Naive thymus-derived CD8-positive, alpha-beta T cell (primary cell): ENCODE measurements at regions not wholly inside any gene's neighbourhood (a gene's known extent, or its start where the extent isn't known, plus 50 kb on each side); places are given as distances from the start of the nearest gene placed in this dataset.
"Not testable (repeated sequence)": the region's sequence is repeated elsewhere in the genome, so short reads cannot be mapped to it uniquely, and the experiment has no call there.

Experiments used
- ATAC-seq, 2 donors: fragments of 150-1000 bp; cut with Tn5 transposase in 1 of 2; sonication (Bioruptor Pico), chemical (Tn5 transposase) in 1 of 2; 1 replicate in 1 of 2; 2 replicates in 1 of 2; pipeline ENCODE4 v1.10.0; 2021; ENCODE audit warnings: mild to moderate bottlenecking in 2 of 2, moderate library complexity in 2 of 2
- POLR2A ChIA-PET: fragments of 350-600 bp; sonication (Branson Sonifier 250); formaldehyde crosslinking; loops from one replicate; lab custom pipeline; 2021; ENCODE audit warnings: antibody characterized with exemption; lab: Charles Lee
- DNase-seq, 10 donors: peaks; one replicate each; pipeline versions ENCODE4 v3.0.0 to v3.0.0-alpha.2; 2020 to 2022
- H3K27ac Mint-ChIP-seq, 10 donors: one replicate each; pipeline ENCODE4 v1.8.0; 2020 to 2022; ENCODE audit warnings: mild to moderate bottlenecking in 10 of 10, mixed read lengths in 10 of 10, moderate library complexity in 4 of 10, inconsistent platforms in 1 of 10
- H3K27me3 Mint-ChIP-seq, 5 donors: one replicate each; pipeline ENCODE4 v1.8.0; 2021 to 2022; ENCODE audit warnings: mixed read lengths in 5 of 5
- H3K36me3 Mint-ChIP-seq, 3 donors: one replicate each; pipeline ENCODE4 v1.8.0; 2020 to 2022; ENCODE audit warnings: mixed read lengths in 3 of 3, mild to moderate bottlenecking in 2 of 3, inconsistent platforms in 1 of 3
- H3K4me1 Mint-ChIP-seq, 4 donors: one replicate each; pipeline ENCODE4 v1.8.0; 2021 to 2022; ENCODE audit warnings: mixed read lengths in 4 of 4
- H3K4me3 Mint-ChIP-seq, 10 donors: one replicate each; pipeline ENCODE4 v1.8.0; 2020 to 2022; ENCODE audit warnings: mild to moderate bottlenecking in 10 of 10, mixed read lengths in 10 of 10, moderate library complexity in 6 of 10, inconsistent platforms in 1 of 10
- H3K9me3 Mint-ChIP-seq, 9 donors: one replicate each; pipeline ENCODE4 v1.8.0; 2020 to 2022; ENCODE audit warnings: mixed read lengths in 9 of 9, mild to moderate bottlenecking in 3 of 9, inconsistent platforms in 1 of 9, moderate library complexity in 1 of 9

DNA sequence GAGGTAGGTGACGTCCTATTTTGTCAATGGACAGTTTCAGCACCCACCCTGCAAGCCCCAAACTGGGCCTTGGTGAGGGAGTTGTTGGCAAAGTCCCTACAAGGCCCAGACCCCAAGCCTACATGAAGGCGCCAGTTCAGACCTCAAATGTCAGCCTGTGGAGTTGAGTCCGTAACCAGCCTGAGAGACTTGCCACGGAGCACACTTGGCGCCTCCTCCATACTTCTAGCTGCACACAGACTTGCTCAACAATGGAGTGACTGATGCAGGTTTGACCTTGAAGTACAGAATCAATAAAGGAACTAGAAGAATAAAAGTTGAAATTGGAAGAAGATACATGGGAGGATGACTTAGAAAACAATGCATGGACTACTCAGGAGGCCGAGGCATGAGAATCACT, 134.3 kb downstream of the PROX1 start:
- peaks cover 0 to 3% (median 2%) of the 10 kb centered on the region in 4 donors for H3K4me1 Mint-ChIP-seq
- POLR2A ChIA-PET, result no interaction called here
- DNase-seq, result no peak
- peaks cover 0 to 15% (median 0%) of the 10 kb centered on the region in 3 donors for H3K36me3 Mint-ChIP-seq
- no peak for ATAC-seq
- no peak overlapping the region for H3K27ac Mint-ChIP-seq
- peaks cover 4 to 26% (median 19%) of the 10 kb centered on the region in 5 donors for H3K27me3 Mint-ChIP-seq
- peaks cover 2 to 25% (median 11%) of the 10 kb centered on the region in 9 donors for H3K9me3 Mint-ChIP-seq
- no peak overlapping the region for H3K4me3 Mint-ChIP-seq

DNA sequence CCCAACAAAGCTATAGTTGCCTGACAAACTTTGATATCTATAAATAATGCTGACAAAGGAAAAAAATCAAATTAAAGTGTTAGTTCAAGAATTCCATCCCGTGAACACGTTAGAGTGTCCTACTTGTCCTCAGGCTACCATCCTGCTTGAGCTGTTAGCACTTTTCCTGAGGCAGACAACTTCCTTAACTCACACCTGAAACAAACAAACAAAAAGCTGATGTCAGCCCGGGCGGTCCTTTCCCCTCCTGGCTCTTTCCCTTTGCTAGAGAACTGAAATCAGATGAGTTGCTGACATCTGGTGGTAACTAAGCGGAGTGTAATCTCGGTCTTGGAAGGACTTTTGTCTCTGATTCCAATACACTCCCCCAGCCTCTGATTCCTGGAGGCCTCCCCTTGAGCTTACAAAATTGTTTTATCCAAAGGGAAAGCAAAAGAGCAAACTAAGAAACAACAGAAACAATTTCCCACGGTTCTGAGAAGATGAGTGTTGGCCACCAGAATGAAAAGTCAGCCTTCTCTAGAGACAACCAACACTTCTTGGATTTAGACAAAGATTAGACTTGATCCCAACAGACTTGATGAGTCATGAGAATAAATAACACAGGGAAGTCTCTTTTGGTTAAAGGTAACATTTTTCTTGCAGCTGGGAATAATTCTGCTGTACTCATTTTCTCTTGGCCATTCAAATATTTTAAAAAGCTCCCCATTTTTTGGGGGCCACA, 135.4 kb downstream of the PROX1 start:
- Mint-ChIP-seq H3K4me3 (no peak overlapping the region), H3K4me1 (peaks cover 0 to 3% (median 2%) of the 10 kb centered on the region in 4 donors), H3K9me3 (peaks cover 0 to 14% (median 3%) of the 10 kb centered on the region in 9 donors), H3K36me3 (peaks cover 0 to 5% (median 0%) of the 10 kb centered on the region in 3 donors), H3K27ac (peak overlapping the region in 2 of 10 donors; percentile 20 to 77), H3K27me3 (peaks cover 4 to 26% (median 19%) of the 10 kb centered on the region in 5 donors)
- POLR2A ChIA-PET, result no interaction called here
- ATAC-seq (no peak), DNase-seq (peak in 4 of 10 donors; percentile 2 to 48 (median 17))

DNA sequence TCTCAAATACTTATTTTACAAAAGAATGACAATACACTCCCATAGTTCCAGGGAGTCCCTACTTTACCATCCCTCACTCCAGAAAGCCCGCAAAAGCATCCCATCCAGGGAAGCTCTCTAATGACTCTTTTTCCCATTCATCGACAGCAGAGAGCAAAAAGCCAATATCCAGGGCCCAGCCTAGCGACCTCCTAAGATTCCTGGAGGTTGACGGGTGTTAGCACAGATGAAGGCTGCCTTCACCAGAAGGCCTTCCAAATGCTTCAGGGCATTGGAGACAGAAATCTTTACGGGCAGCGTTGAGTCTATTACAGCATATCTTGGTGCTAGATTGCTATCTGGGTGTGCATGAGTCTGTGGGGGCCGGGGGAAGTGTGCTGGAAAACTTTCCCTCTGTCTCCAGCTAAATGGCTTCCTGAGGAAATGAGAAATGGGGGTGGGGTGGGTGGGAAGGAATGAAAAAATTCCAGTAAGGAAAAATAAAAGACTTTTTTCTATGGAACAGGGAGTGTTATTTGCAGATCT, 136.6 kb downstream of the PROX1 start:
- H3K9me3 Mint-ChIP-seq, result peaks cover 0 to 4% (median 2%) of the 10 kb centered on the region in 9 donors
- H3K27me3 Mint-ChIP-seq, result peaks cover 6 to 26% (median 18%) of the 10 kb centered on the region in 5 donors
- ATAC-seq, result no peak
- H3K27ac Mint-ChIP-seq, result peak overlapping the region in 1 of 10 donors; percentile 60
- H3K36me3 Mint-ChIP-seq, result no peaks in the 10 kb centered on the region
- DNase-seq, result no peak
- H3K4me3 Mint-ChIP-seq, result no peak overlapping the region
- H3K4me1 Mint-ChIP-seq, result peaks cover 0 to 3% (median 2%) of the 10 kb centered on the region in 4 donors
- POLR2A ChIA-PET, result no interaction called here

DNA sequence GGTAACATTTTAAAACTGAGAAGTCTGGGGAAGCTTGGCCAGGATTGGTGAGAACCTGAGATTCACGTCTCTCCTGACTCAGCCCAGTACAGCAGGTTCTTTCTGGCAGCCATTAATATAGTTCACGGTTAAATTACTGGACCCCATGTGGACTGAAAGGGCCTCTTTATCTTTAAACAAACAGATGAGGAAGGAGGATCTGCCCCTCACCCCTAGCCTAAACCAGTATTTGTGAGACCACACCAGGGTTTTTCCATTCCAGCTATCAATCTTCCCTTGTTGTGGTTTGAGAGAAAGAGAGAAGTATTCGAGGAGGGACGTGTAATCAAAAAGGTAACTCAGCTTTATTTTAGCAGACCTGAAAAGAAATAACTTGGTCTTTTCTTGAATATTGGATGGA, 137.1 kb downstream of the PROX1 start:
- POLR2A ChIA-PET, result no interaction called here
- no peak overlapping the region for H3K4me3 Mint-ChIP-seq
- no peaks in the 10 kb centered on the region for H3K9me3 Mint-ChIP-seq
- ATAC-seq (no peak), DNase-seq (no peak)
- H3K27ac Mint-ChIP-seq, result no peak overlapping the region
- no peaks in the 10 kb centered on the region for H3K36me3 Mint-ChIP-seq
- H3K27me3 Mint-ChIP-seq, result peaks cover 6 to 26% (median 15%) of the 10 kb centered on the region in 5 donors
- H3K4me1 Mint-ChIP-seq, result peaks cover 0 to 3% (median 2%) of the 10 kb centered on the region in 4 donors

DNA sequence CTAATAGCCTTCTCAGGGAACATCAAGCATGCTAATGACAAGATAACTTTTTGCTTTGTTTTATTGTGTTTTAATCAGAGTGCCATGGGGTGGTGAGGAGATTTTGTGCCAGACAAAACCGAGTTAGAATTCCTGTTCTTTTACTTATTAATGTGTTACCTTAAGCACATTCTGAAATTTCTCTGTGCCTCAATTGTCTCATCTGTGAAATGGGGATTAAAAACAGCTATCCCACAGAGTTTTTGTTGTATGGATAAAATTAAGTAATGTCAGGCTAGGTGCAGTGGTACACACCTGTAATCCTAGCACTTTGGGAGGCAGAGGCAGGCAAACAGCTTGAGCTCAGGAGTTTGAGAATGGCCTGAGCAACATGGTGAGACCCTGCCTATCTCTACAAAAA, 138.0 kb downstream of the PROX1 start:
- no peak for DNase-seq
- no peaks in the 10 kb centered on the region for H3K36me3 Mint-ChIP-seq

DNA sequence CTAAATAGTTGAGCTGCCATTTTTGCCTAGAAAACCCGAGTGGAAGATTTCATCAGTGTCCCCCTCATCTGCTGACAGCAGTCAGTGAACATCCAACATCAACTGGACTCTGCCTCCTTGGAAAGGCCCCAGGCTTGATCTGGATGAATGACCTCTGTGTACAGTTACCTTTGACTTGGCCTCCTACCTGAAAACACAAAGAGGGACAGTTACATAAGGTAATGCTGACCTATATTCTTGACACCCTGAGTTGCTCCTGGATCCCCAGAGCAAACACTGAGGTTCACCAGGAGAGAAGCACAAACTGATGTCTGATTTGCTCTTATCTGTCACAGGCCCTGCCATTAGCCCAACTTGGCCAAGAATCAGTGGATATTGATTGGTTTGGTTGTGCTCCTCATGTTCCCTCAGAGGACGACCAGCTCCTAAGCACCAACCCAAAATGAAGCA, 138.9 kb downstream of the PROX1 start:
- H3K4me1 Mint-ChIP-seq, result peaks cover 0 to 3% (median 2%) of the 10 kb centered on the region in 4 donors
- POLR2A ChIA-PET, result no interaction called here
- no peaks in the 10 kb centered on the region for H3K36me3 Mint-ChIP-seq
- H3K27ac Mint-ChIP-seq, result no peak overlapping the region
- H3K27me3 Mint-ChIP-seq, result peaks cover 3 to 21% (median 13%) of the 10 kb centered on the region in 5 donors
- ATAC-seq (no peak), DNase-seq (no peak)
- H3K4me3 Mint-ChIP-seq, result no peak overlapping the region
- no peaks in the 10 kb centered on the region for H3K9me3 Mint-ChIP-seq

More for the DNA sequence above, 138.0 kb downstream of the PROX1 start:
- Mint-ChIP-seq H3K4me1 (peaks cover 0 to 3% (median 2%) of the 10 kb centered on the region in 4 donors), H3K27me3 (peaks cover 6 to 26% (median 15%) of the 10 kb centered on the region in 5 donors), H3K9me3 (no peaks in the 10 kb centered on the region), H3K27ac (no peak overlapping the region), H3K4me3 (no peak overlapping the region)
- no peak for ATAC-seq
- POLR2A ChIA-PET, result no interaction called here

DNA sequence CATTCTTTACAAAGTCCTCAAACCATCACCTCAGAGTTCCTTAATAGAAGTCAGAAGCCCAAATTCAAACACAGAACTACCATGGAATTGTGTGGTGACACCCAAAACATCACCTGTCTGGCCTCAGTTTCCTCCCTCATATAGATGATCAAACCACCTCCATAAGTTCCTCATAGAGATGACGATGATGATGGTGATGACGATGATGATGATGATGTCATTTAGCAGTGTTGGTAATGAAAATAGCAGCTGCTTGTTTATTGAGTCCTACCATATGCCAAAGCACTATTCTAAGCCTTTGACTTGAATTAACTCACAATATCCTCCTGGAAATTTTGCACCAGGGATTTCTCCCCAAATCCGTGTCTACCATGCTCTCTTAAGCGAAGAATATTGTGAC, 139.9 kb downstream of the PROX1 start:
- H3K27me3 Mint-ChIP-seq, result peaks cover 2 to 17% (median 11%) of the 10 kb centered on the region in 5 donors
- no peak overlapping the region for H3K4me3 Mint-ChIP-seq
- H3K9me3 Mint-ChIP-seq, result no peaks in the 10 kb centered on the region
- DNase-seq (no peak), ATAC-seq (no peak)
- H3K27ac Mint-ChIP-seq, result no peak overlapping the region
- no peaks in the 10 kb centered on the region for H3K36me3 Mint-ChIP-seq
- peaks cover 0 to 3% (median 2%) of the 10 kb centered on the region in 4 donors for H3K4me1 Mint-ChIP-seq
- POLR2A ChIA-PET, result no interaction called here

DNA sequence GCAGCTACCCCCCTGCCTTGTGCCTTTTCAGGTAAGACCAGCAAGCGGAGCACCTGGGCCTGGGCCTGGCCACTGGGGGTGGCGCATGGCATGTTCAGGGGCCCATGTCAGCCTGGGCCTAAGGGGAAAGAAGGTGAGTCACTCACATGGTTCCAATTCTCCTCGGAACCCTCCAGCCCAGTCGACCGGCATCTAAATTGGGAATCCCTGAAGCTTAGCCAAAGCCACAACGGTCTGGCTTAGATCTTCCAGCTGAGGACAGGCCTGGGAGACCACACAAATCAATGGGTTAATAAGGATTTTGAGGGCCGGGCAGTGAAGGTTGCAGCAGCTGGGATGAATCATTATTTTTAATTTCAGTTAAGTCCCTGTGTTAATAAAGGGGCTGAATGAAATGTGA, 145.1 kb upstream of the SMYD2 start:
- Mint-ChIP-seq H3K27ac (no peak overlapping the region), H3K4me3 (no peak overlapping the region), H3K36me3 (no peaks in the 10 kb centered on the region), H3K9me3 (peaks cover 0 to 5% (median 0%) of the 10 kb centered on the region in 9 donors), H3K27me3 (peaks cover 0 to 27% (median 11%) of the 10 kb centered on the region in 5 donors), H3K4me1 (no peaks in the 10 kb centered on the region)
- POLR2A ChIA-PET, result no interaction called here
- DNase-seq, result no peak
- ATAC-seq, result no peak

DNA sequence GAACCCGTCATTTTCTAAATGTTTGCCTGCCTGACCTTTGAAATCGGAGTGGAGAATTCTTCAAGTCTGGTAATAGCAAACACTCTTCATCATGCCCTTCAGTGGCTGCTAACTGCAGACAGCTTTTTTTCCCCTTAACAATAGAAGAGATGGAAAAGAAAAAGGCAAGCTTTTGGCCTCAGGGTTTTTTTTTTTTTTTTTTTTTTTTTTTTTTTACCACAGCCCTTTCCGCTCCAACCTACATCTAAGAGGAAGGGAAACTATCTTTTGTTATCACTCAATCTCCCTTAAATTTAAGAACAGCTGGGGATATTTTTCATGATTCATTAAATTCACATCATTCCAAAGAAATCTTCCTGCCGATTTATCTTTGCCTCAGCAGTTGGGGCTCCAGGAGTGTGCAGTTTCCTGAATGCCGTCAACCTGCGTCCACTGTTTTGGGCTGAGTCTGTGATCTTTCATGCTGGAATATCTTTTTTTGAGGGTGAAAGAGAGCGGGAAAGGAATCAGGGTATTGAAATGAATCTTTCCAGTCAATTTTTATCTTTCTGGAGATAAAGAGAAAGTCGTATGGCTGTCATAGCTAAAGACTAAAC, 144.5 kb upstream of the SMYD2 start:
- ATAC-seq (no peak), DNase-seq (no peak)
- Mint-ChIP-seq H3K27me3 (peaks cover 0 to 27% (median 11%) of the 10 kb centered on the region in 5 donors), H3K4me3 (no peak overlapping the region), H3K4me1 (no peaks in the 10 kb centered on the region), H3K27ac (no peak overlapping the region), H3K36me3 (no peaks in the 10 kb centered on the region), H3K9me3 (peaks cover 0 to 5% (median 0%) of the 10 kb centered on the region in 9 donors)
- POLR2A ChIA-PET, result no interaction called here

DNA sequence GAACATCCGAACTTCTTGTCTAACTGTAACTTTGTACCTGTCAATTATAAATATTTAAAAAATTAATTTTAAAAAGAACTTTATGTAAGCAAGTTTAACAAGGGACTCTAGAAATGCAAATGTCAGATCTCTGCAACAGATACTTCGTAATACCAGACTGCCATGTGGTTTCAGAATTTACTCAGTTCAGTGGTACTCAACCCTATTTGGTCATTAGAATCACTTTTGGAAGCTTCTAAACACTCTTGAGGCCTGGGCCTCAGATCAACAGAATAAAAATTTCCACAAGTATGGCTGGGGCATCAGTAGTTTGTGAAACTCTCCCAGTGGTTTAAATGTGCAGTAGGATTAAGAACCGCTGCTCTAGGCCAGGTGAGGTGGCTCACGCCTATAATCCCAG, 139.5 kb upstream of the SMYD2 start:
- Mint-ChIP-seq H3K27ac (no peak overlapping the region), H3K27me3 (peaks cover 2 to 27% (median 11%) of the 10 kb centered on the region in 5 donors), H3K36me3 (no peaks in the 10 kb centered on the region), H3K4me3 (no peak overlapping the region), H3K9me3 (no peaks in the 10 kb centered on the region), H3K4me1 (no peaks in the 10 kb centered on the region)
- ATAC-seq, result no peak
- POLR2A ChIA-PET, result no interaction called here
- DNase-seq, result no peak

DNA sequence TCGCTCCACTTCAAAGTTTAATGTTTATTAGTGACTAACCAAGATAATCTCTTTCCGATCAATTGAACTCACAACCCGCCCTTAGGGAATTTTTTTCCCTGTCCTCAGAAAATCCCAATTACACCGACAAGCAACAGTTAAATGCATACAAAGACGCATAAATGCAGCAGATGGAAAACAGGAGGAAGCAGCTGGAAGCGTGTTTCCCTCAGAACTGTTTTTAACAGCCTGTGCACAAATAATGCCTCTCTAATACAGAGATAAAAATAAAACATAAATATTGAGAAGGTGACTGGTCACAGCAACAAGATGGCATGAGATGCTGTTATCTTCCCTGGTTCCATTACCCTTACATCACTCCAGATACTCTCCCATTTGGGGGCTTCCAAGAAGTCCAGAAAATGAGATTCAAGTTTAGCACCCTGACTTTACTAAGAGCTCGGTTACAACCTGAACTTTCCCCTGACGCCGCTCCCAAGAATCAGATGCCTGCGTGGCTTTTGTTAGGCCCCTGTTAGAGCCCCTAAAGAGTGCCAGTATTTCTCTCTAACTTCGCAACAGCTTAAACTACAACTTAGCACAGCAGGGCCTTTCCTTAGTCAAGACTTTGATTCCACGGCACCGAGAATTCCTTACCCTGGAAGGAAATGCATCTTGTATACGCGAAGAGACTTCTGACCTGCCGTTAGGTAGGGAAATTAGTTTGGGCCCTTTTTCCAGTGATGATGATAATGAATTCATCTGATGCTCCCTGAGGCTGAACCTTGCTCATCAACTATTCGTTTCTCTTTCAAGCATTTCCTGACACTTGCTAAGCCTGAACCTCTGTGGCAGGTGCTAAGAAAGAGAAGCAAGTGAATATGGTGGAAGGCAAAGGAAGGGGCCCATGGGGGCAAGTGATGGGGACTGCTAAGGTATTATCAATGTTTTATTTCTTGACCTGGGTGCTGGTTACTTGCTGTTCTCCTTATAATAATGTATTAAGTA, 137.7 kb upstream of the SMYD2 start:
- H3K36me3 Mint-ChIP-seq, result no peaks in the 10 kb centered on the region
- no peak overlapping the region for H3K27ac Mint-ChIP-seq
- POLR2A ChIA-PET, result no interaction called here

DNA sequence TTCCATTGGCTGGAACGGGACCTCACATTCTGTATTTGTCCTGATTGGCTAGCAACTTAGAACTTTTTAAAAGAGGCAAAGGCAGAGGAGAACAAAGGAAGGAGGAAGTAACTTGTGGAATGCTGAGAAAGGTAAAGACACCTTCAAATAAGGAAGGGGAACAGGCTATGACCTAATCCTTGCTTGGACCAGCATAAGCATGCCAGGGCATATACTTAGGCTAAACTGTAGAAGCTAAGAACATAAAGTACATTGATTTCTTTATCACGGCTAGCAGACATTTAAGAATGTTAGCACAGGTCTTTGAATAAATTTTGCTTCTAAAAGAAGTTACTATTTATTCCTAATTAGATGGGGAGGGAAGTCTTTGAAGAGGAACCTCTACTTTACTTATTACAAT, 136.4 kb upstream of the SMYD2 start:
- ATAC-seq, result not testable (repeated sequence)

More for the DNA sequence above, 137.7 kb upstream of the SMYD2 start:
- no peaks in the 10 kb centered on the region for H3K9me3 Mint-ChIP-seq
- DNase-seq, result no peak
- no peaks in the 10 kb centered on the region for H3K4me1 Mint-ChIP-seq
- ATAC-seq, result no peak
- H3K4me3 Mint-ChIP-seq, result no peak overlapping the region
- H3K27me3 Mint-ChIP-seq, result peaks cover 4 to 25% (median 11%) of the 10 kb centered on the region in 5 donors

More for the DNA sequence above, 136.4 kb upstream of the SMYD2 start:
- H3K27me3 Mint-ChIP-seq, result peaks cover 7 to 26% (median 9%) of the 10 kb centered on the region in 5 donors
- DNase-seq, POLR2A ChIA-PET, H3K9me3 Mint-ChIP-seq, H3K36me3 Mint-ChIP-seq, H3K4me3 Mint-ChIP-seq, H3K4me1 Mint-ChIP-seq, H3K27ac Mint-ChIP-seq: not testable (repeated sequence)
